DMS79 (cell line): ENCODE measurements at regions not wholly inside any gene's neighbourhood (a gene's known extent, or its start where the extent isn't known, plus 50 kb on each side); places are given as distances from the start of the nearest gene placed in this dataset.
A peak's percentile ranks its signal among the peaks of the same experiment; 100 is the strongest.

Source experiments
- DNase-seq: peaks from one replicate; lab custom pipeline; 2025; lab: John Stamatoyannopoulos, UW

DNA sequence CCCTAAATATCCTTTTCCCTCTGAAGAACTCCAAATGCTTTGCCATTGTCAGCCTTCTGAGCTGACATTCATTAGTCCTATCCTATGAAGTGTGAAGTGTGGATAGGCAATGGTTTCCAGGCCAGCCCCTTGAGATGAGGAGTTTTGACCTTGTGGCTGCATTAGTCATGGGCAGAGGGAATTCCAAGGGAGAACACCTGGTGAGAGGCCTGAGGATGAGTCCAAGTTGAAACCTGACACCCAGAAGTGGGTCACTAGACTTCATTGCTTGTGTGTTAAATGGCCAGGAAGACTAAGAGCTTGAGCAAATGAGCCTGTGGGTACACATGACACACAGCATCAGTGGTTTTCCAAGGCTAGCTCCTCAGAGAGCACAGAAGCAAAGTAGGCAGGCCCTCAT, 260.8 kb downstream of the SKAP2 start:
- DNase-seq: peak; percentile 93

DNA sequence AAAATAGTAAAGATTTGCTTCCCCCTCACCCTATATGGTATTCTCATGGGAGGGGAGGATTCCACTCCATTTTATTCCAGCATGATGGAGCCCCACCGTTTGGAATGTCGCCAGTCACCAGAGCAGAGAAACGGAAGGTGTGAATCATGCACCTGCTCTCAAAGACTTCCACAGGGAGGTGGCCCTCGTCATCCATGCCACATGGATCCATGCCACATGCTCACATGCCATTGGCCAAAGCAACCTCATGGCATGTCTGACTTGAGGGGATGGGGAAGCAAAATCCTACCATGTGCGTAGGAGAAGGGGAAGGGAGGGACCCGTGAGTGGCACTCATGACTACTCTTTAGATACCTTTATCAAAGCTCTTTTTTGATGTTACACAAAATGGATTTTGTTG, 256.0 kb downstream of the SKAP2 start:
- no peak for DNase-seq

DNA sequence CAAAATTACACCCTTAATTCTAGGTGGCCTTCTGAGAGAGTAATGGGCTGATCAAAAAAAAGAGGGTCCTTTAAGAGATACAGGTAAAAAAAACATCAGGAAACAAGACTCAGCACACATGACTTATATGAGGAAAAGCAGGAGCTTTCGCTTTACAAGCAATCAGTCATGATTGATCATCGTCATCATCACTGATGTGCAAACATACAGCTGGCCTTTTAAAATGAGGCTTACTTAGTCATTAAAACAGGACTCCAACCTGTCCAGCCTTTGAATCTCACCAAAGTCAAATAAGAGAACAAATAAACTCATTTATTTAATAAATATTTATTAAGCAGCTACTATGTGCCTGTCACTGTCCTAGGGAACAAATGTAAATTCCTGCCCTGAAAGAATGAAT, 255.3 kb downstream of the SKAP2 start:
- no peak for DNase-seq

DNA sequence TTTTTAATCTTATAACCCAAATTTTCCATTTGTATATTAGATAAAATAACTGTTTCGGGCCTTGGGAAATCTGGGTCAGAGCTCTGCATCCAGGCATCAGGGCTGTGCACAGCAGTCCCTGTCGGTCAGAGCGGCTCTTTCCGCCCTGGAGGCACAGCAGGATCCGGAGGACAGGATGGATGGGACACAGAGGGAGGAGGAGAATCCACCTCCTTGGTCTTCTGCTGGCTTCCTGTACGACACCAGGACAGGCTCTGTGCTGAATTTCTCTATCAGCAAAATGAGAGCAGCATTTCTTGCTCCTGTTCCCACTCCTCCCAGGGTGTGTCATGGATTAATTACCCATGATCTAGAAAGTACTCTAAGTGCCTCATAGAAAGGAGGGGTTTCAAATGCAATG, 254.9 kb downstream of the SKAP2 start:
- DNase-seq: no peak

DNA sequence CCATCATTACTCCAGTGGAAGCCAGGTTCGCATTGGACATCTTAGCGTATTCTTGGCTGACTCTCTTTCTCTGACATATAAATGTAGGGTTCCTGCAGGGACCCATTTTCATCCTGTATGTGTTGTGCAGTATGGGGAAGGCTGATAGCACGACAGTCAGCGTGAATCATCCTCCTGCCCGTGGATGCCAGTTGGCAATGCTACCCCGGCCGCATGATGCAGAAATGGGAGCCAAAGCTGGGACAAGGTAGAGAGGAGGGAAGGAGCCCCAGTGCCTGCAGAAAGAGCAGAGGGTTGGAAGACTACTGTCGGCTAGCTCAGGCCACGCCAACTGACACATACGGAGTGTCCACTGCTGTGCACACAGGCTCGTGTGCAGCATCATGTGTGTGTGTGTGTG, 251.6 kb downstream of the SKAP2 start:
- DNase-seq: no peak

DNA sequence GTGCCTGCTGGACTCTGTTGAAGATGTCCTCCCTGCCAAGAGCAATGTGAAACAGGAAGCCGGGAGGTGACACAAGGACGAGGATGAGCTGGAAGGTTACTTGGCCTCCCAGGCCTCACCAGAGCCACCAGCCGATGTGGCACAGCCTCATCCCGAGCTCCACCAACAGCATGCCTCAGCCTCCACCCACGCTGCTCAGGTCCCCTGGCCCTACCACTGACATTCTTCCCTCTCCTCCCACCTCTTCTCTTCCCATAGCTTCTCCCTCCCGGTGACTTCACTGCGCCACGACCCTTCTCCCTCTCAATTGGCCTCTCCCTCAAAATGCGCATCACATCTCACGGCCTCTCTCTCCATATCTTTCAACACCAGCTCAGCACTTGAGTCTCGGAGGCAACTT, 249.9 kb downstream of the SKAP2 start:
- DNase-seq: no peak

DNA sequence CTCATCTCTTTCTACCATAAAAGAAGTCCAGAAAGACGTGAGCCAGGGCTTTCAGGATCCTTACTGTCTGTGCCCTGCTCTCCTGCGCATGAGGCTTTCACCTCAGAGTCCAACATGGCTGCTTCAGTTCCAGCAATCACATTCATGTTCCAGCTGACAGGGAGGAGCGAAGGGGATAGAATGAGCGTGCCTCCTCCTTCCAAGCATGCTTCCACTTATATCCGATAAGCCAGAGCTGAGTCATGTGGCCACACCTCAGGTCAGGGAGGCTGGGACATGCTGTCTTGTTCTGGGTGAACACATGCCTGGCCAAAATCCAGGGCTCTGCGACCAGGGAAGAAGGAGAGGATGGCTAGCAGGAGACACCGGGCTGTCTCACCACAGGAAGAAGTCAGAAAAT, 248.2 kb downstream of the SKAP2 start:
- DNase-seq: no peak

DNA sequence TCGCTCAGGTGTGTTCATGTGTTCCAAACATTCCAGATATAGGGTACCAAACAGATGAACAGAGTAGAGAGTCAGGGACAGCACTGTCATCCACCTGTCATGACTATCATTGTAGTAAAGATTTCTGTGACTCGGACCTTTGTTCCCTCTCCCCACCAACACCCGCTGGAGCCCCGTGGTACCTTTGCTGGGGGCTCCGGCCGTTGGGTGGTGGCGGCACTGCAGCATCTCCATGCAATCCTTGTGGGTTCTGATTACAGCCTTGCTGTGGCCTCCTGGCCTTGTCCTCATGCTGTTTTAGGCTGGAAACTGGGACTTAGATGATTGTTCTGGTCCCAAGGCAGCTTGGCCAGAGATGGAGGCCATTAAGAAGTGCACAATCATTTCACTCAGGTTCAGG, 247.3 kb downstream of the SKAP2 start:
- no peak for DNase-seq
